ENCODE measurements at regions not wholly inside any gene's neighbourhood (a gene's known extent, or its start where the extent isn't known, plus 50 kb on each side); places are given as distances from the start of the nearest gene placed in this dataset.

DNA sequence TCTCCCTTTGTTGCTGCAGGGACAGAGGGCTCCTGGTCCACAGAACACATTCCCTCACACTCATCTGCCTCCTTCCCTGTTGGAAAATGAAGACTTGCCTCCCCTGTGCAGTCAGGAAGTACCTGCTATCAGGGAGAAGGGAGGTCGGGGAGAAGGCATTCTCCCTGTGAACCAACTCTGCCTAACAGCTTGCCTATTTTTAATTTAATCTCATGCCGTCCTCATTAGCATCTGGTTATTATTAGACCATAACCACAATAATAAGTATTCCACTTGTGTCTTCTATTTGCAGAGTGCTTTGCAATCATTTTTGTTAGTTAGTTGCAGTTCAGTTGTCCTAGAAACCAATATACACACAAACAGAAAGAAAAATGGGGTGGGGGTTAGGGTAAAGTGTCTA is 232.6 kb upstream of the SKOR2 start:
- TF ChIP-seq, protein P1, sequence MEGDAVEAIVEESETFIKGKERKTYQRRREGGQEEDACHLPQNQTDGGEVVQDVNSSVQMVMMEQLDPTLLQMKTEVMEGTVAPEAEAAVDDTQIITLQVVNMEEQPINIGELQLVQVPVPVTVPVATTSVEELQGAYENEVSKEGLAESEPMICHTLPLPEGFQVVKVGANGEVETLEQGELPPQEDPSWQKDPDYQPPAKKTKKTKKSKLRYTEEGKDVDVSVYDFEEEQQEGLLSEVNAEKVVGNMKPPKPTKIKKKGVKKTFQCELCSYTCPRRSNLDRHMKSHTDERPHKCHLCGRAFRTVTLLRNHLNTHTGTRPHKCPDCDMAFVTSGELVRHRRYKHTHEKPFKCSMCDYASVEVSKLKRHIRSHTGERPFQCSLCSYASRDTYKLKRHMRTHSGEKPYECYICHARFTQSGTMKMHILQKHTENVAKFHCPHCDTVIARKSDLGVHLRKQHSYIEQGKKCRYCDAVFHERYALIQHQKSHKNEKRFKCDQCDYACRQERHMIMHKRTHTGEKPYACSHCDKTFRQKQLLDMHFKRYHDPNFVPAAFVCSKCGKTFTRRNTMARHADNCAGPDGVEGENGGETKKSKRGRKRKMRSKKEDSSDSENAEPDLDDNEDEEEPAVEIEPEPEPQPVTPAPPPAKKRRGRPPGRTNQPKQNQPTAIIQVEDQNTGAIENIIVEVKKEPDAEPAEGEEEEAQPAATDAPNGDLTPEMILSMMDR (conservative IDR thresholded peaks at IDR 0.05) = no peak
- no peak for TF ChIP-seq ZFX (IDR thresholded peaks at IDR 0.05)
